Epithelial cell of proximal tubule (primary cell): ENCODE measurements at regions not wholly inside any gene's neighbourhood (a gene's known extent, or its start where the extent isn't known, plus 50 kb on each side); places are given as distances from the start of the nearest gene placed in this dataset.

Experiments used
- DNase-seq: peaks from one replicate; pipeline ENCODE4 v3.0.0-alpha.2; 2011; ENCODE audit warnings: low read depth
- H3K4me3 ChIP-seq: 2 replicates; pipeline ENCODE4 v1.5.1; 2011; ENCODE audit warnings: low read depth, mild to moderate bottlenecking, low read length
- CTCF ChIP-seq: conservative IDR thresholded peaks from 2 replicates; pipeline ENCODE4 v1.5.1; 2012; ENCODE audit warnings: low read depth, mild to moderate bottlenecking, low read length

DNA sequence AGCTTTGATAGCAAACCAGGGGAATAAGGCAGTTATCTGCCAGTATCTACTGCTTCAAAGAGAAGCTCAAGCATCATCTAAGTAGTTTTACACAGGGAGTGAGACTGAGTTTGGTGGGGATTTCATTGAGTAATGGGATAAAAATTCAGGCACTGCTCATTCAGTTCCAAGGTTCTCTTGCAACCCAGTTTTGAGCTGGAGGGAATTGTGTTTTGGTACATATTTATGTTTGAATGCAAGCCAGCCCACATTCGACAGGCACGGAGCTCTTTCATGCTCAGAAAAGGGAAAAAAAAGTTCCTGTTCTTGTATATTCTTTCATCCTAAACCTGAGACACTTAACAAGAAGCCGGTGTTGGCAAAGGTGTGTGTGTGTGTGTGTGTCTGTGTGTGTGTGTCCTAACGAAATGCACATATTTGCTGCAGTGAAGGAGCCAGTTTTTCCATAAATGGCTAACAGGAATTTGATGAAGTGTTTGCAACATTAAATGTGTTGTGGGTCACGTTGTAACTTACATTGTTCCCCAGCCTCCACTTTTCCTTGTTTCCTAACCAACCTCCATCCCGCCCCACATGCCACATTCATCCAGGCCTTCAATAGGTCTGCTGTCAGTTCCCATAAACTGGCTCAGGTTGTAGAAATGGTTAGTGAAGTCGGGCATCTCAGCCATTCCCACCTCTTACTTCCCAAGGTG is 311.1 kb downstream of the TXNL1 start:
- DNase-seq: no peak
- no peak overlapping the region for H3K4me3 ChIP-seq
- TF ChIP-seq CTCF: no peak

DNA sequence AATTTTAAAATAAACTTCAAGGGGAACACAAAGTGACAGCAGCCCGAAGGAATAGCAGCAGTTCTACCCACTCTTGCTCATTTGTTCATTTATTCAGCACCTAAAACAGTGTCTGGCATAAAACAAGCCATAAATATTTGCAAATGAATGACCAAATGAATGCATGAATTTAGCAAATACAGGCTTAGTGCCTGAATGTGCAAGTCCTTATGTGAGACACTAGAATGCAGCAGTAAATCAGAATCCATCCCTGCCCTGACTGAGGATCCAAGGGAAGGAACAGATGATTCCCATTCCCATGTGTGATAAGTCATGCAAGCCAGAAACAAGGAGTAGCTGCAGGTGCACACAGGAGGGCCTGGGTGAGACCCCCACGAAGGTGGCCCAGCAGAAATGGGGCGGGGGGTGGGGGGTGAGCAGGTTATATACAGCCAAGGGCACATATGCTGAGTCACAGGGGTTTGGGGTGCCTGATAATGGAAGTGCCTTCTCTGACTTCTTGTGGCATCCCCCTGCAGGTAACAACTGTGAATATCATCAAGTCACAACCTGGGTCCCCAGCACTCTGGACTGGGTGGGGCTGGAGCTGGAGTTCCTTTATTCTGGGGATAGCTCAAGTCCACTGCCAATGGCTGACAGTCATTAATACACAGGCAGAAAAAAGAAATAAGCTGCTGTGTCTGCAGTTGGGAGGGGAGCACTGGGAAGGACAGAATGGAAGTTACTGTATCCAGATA is 311.9 kb downstream of the TXNL1 start:
- DNase-seq: no peak
- no peak overlapping the region for H3K4me3 ChIP-seq
- no peak for TF ChIP-seq CTCF

DNA sequence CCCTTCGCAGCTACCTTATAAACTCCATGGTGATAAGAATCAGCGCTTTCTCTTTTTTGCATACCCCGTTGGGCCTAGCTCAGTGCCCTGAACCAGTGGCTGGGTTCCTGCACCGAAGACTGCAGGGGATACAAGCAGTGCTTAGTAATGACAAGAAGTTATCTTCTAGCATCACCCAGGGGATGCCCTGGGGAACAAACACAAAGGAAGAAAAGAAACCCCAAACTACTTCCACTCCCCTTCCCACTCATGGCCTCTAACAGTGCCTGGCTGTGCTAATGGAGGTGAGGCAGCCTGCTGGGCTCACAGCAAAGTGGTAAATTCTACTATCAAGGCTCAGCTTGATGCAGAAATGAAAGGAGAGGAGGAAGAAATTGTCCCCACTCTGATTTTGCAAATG is 314.7 kb downstream of the TXNL1 start:
- DNase-seq: no peak
- no peak overlapping the region for H3K4me3 ChIP-seq
- no peak for TF ChIP-seq CTCF

GRCh38 chr18:56322406-56322805 is 316.0 kb downstream of the TXNL1 start:
- no peak for TF ChIP-seq CTCF
- DNase-seq: no peak

DNA sequence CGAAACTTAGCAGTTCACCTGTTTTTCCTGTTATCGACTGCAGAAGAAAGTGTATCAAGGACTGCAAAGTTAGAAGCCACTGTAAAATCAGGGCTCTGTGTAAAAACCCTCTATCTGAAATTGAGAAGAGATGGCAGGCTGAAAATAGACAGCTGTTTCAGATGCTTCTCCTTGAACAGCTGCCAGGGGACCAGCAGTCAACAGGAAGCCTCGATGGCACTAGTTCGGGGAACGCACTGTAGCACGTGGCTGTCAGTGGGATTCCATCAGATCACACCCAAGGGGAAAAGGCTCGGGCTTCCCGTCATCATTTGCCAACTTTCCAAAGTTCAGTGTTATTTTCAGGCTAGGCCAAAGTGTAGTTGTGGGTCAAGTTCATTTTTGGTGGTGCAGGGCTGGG is 316.9 kb downstream of the TXNL1 start:
- TF ChIP-seq CTCF: no peak
- H3K4me3 ChIP-seq: no peak overlapping the region
- no peak for DNase-seq

More at GRCh38 chr18:56322406-56322805, 316.0 kb downstream of the TXNL1 start:
- H3K4me3 ChIP-seq: no peak overlapping the region

DNA sequence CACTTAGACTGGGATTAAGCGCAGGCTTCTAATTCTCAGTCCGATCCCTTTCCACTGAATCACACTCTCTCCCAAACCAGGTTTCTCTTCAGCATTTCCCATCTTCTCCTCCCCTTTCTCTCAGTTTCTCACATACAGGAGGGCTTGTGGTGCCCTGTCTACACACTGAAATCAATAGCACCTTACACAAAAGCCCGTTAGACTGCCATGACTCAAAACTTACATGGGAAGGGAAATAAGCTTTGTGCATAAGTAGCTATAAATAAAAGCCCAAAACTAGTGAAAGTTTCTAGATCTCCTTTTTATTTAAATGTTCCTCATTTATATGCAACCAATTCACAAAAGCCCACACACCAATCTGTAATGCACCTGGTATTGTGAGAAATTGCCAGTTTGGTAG is 318.4 kb downstream of the TXNL1 start:
- DNase-seq: no peak
- no peak overlapping the region for H3K4me3 ChIP-seq
- TF ChIP-seq CTCF: no peak

DNA sequence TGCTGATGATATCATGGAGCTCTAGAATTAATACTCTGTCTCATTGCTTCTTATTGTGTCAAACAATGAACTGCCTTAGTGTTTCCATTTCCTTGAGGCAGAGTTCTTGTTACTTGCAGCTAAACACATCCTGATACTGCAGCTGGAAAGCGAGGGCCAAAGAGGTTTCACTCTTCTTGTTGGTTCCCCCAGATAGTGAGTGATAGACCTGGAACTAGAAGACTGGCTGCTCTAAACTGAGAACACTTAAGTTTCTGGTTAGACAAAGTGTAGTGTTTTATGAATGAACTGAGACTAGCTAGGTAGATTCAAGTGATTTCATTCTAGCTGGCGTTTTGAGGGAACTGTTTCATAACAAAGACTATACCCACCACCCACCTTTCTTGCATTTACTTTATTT is 321.7 kb downstream of the TXNL1 start:
- H3K4me3 ChIP-seq: no peak overlapping the region
- DNase-seq: no peak
- no peak for TF ChIP-seq CTCF
